A673 (cell line): ENCODE measurements at regions not wholly inside any gene's neighbourhood (a gene's known extent, or its start where the extent isn't known, plus 50 kb on each side); places are given as distances from the start of the nearest gene placed in this dataset.

ENCODE experiments used
- BruUV-seq: library from RNA; stranded (reverse); fragments of 400-500 nt; replicated peaks from 2 replicates; lab custom pipeline; 2021; lab: Mats Ljungman, UMichigan
- CTCF ChIA-PET: fragments of 300-600 bp; sonication (Branson Sonifier 250); formaldehyde crosslinking; loops from one replicate; lab custom pipeline; 2022; ENCODE audit warnings: antibody characterized with exemption; lab: Charles Lee
- POLR2A ChIA-PET: fragments of 300-600 bp; sonication (Branson Sonifier 250); formaldehyde crosslinking; loops from one replicate; lab custom pipeline; 2022; ENCODE audit warnings: antibody characterized with exemption; ENCODE audit not compliant: low non-redundant PET; lab: Charles Lee
- DNase-seq: peaks from one replicate; pipeline ENCODE4 v3.0.0-alpha.2; 2015; ENCODE audit warnings: low spot score
- H3K27ac ChIP-seq: fragments of 200-600 bp; sonication (generic); 2 replicates; pipeline ENCODE4 v1.5.1; 2016; ENCODE audit warnings: mixed run types, low read depth, mild to moderate bottlenecking, mixed read lengths, antibody characterized with exemption, low read length; ENCODE audit not compliant: poor library complexity, severe bottlenecking
- H3K27me3 ChIP-seq: fragments of 200-600 bp; sonication (generic); replicated peaks from 2 replicates; pipeline ENCODE4 v1.6.1; 2017; ENCODE audit warnings: mixed run types, low read depth, mild to moderate bottlenecking, mixed read lengths, antibody characterized with exemption, low read length; ENCODE audit not compliant: insufficient read depth, poor library complexity
- H3K36me3 ChIP-seq: fragments of 200-600 bp; sonication (generic); 2 replicates; pipeline ENCODE4 v1.6.1; 2016; ENCODE audit warnings: mixed run types, mild to moderate bottlenecking, mixed read lengths, antibody characterized with exemption, low read length; ENCODE audit not compliant: insufficient read depth, poor library complexity, severe bottlenecking
- H3K4me1 ChIP-seq: fragments of 200-600 bp; sonication (generic); 2 replicates; pipeline ENCODE4 v1.6.1; 2017; ENCODE audit warnings: mixed run types, mild to moderate bottlenecking, mixed read lengths, antibody characterized with exemption, low read length; ENCODE audit not compliant: insufficient read depth, poor library complexity, severe bottlenecking
- H3K4me3 ChIP-seq: fragments of 200-600 bp; sonication (generic); 2 replicates; pipeline ENCODE4 v1.5.1; 2016; ENCODE audit warnings: low read depth, mixed run types, mild to moderate bottlenecking, mixed read lengths, low read length; ENCODE audit not compliant: poor library complexity, severe bottlenecking
- H3K9me3 ChIP-seq: fragments of 200-600 bp; sonication (generic); 2 replicates; pipeline ENCODE4 v1.6.1; 2016; ENCODE audit warnings: mixed run types, low read depth, mild to moderate bottlenecking, mixed read lengths, antibody characterized with exemption, low read length; ENCODE audit not compliant: poor library complexity, severe bottlenecking
- CTCF ChIP-seq: fragments of 300-800, 200-600 bp; sonication (generic); conservative IDR thresholded peaks from 2 replicates; pipeline ENCODE4 v1.5.1; 2017; ENCODE audit warnings: low read depth, mild to moderate bottlenecking, antibody characterized with exemption, low read length, moderate library complexity, mixed read lengths
- EZH2 ChIP-seq: fragments of 200-600 bp; sonication (generic); IDR thresholded peaks from 2 replicates; pipeline ENCODE4 v1.6.1; 2017; ENCODE audit warnings: borderline replicate concordance, low read depth, mild to moderate bottlenecking, mixed read lengths, antibody characterized with exemption, low read length; ENCODE audit not compliant: poor library complexity, severe bottlenecking
- intact Hi-C: fragments of 100-400 bp; cut with micrococcal nuclease; formaldehyde crosslinking; loops from one replicate; pipeline ENCODE4 v1.10.0; 2022; ENCODE audit not compliant: unreplicated experiment

GRCh38 chr16:85549766-85550421 lies 63.2 kb upstream of the GSE1 start:
- Histone ChIP-seq H3K4me1 (peaks cover 6% of the 10 kb centered on the region), H3K4me3 (no peak overlapping the region), H3K27me3 (no peaks in the 10 kb centered on the region), H3K9me3 (no peaks in the 10 kb centered on the region), H3K36me3 (no peaks in the 10 kb centered on the region), H3K27ac (no peak overlapping the region)
- intact Hi-C loops = no loop called here
- ChIA-PET POLR2A (no interaction called here), CTCF (no interaction called here)
- DNase-seq = no peak
- no peak for TF ChIP-seq CTCF
- no peak for TF ChIP-seq EZH2
- BruUV-seq = no TSS peak

- Histone ChIP-seq H3K27me3 (no peaks in the 10 kb centered on the region), H3K36me3 (no peaks in the 10 kb centered on the region), H3K4me1 (peaks cover 6% of the 10 kb centered on the region), H3K27ac (no peak overlapping the region), H3K4me3 (no peak overlapping the region), H3K9me3 (no peaks in the 10 kb centered on the region)
- POLR2A ChIA-PET = no interaction called here
- TF ChIP-seq EZH2 (no peak), CTCF (no peak)
- CTCF ChIA-PET = no interaction called here
- intact Hi-C loops = no loop called here
- DNase-seq = no peak
- BruUV-seq = no TSS peak
These were observed 62.7 kb upstream of the GSE1 start for GRCh38 chr16:85550422-85550864.

GRCh38 chr16:85550953-85551924 lies 61.9 kb upstream of the GSE1 start:
- intact Hi-C loops = no loop called here
- BruUV-seq = no TSS peak
- H3K27ac ChIP-seq = no peak overlapping the region

More at GRCh38 chr16:85550953-85551924, 61.9 kb upstream of the GSE1 start:
- CTCF ChIA-PET = no interaction called here
- no peaks in the 10 kb centered on the region for H3K27me3 ChIP-seq
- TF ChIP-seq CTCF = no peak
- TF ChIP-seq EZH2 = no peak
- H3K9me3 ChIP-seq = no peaks in the 10 kb centered on the region
- no peak for DNase-seq
- H3K4me3 ChIP-seq = no peak overlapping the region
- H3K36me3 ChIP-seq = no peaks in the 10 kb centered on the region
- peaks cover 6% of the 10 kb centered on the region for H3K4me1 ChIP-seq
- POLR2A ChIA-PET = no interaction called here
